ENCODE measurements at regions not wholly inside any gene's neighbourhood (a gene's known extent, or its start where the extent isn't known, plus 50 kb on each side); places are given as distances from the start of the nearest gene placed in this dataset.

DNA sequence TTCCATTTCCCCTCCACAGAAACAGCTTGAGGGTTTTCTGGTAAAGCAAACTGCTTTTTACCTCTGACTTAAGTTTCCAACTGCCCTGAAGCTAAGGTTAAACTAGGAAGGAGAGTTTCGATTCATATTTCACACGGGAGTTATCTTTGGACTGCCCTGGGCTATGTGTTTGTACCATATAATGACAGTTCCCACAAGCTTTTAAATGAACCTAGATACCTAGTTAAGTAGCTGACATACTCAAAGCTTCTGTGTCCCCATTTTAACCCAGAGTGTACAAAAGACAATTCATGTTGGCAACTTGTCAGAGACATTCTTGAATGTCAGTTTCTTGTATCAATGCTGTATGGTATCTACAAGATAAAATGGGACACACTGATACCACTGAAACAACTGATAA is 1296.6 kb upstream of the IGFBP7 start (continued):
- TF ChIP-seq, protein P1, sequence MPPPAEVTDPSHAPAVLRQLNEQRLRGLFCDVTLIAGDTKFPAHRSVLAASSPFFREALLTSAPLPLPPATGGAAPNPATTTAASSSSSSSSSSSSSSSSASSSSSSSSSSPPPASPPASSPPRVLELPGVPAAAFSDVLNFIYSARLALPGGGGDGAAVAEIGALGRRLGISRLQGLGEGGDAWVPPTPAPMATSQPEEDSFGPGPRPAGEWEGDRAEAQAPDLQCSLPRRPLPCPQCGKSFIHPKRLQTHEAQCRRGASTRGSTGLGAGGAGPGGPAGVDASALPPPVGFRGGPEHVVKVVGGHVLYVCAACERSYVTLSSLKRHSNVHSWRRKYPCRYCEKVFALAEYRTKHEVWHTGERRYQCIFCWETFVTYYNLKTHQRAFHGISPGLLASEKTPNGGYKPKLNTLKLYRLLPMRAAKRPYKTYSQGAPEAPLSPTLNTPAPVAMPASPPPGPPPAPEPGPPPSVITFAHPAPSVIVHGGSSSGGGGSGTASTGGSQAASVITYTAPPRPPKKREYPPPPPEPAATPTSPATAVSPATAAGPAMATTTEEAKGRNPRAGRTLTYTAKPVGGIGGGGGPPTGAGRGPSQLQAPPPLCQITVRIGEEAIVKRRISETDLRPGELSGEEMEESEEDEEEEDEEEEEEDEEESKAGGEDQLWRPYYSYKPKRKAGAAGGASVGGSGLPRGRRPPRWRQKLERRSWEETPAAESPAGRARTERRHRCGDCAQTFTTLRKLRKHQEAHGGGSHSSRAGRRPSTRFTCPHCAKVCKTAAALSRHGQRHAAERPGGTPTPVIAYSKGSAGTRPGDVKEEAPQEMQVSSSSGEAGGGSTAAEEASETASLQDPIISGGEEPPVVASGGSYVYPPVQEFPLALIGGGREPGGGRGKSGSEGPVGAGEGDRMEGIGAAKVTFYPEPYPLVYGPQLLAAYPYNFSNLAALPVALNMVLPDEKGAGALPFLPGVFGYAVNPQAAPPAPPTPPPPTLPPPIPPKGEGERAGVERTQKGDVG (CRISPR knock-in tag; IDR thresholded peaks at IDR 0.05): no peak
- TF ChIP-seq RBBP5 (conservative IDR thresholded peaks at IDR 0.05) (no peak), SIN3A (IDR thresholded peaks at IDR 0.05; ENCODE audit: low read depth, low read length) (no peak)

- TF ChIP-seq MAX (IDR thresholded peaks at IDR 0.05; ENCODE audit: low read depth, low read length) (no peak), SIX5 (IDR thresholded peaks at IDR 0.05; ENCODE audit: low read depth, low read length, severe bottlenecking) (no peak), PAX8 (IDR thresholded peaks at IDR 0.05) (no peak), IKZF1 (conservative IDR thresholded peaks at IDR 0.05) (no peak), SUZ12 (IDR thresholded peaks at IDR 0.05; ENCODE audit: unreplicated experiment) (no peak), EGR1 (IDR thresholded peaks at IDR 0.05; ENCODE audit: borderline replicate concordance in 1 of 2, low read depth in 2 of 2, low read length in 2 of 2) (no peak), PRDM15 (CRISPR knock-in tag; IDR thresholded peaks at IDR 0.05) (no peak), SIN3A (IDR thresholded peaks at IDR 0.05; ENCODE audit: low read depth, low read length) (no peak)
- TF ChIP-seq, protein P2, sequence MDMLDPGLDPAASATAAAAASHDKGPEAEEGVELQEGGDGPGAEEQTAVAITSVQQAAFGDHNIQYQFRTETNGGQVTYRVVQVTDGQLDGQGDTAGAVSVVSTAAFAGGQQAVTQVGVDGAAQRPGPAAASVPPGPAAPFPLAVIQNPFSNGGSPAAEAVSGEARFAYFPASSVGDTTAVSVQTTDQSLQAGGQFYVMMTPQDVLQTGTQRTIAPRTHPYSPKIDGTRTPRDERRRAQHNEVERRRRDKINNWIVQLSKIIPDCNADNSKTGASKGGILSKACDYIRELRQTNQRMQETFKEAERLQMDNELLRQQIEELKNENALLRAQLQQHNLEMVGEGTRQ (IDR thresholded peaks at IDR 0.05; ENCODE audit: borderline replicate concordance, low read depth, low read length): no peak
- TF ChIP-seq, protein P3, sequence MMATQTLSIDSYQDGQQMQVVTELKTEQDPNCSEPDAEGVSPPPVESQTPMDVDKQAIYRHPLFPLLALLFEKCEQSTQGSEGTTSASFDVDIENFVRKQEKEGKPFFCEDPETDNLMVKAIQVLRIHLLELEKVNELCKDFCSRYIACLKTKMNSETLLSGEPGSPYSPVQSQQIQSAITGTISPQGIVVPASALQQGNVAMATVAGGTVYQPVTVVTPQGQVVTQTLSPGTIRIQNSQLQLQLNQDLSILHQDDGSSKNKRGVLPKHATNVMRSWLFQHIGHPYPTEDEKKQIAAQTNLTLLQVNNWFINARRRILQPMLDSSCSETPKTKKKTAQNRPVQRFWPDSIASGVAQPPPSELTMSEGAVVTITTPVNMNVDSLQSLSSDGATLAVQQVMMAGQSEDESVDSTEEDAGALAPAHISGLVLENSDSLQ (IDR thresholded peaks at IDR 0.05): no peak
- no peak for ATAC-seq
- no TSS peak for BruUV-seq (replicated peaks)
Observed at GRCh38 chr4:58368221-58368620, 1258.0 kb upstream of the IGFBP7 start.

More at GRCh38 chr4:58368221-58368620, 1258.0 kb upstream of the IGFBP7 start:
- ChIA-PET POLR2A (no interaction called here), RAD21 (ENCODE audit: unreplicated experiment) (no interaction called here), SMC1A (ENCODE audit: uncharacterized antibody, unreplicated experiment) (no interaction called here), CTCF (no interaction called here)
- in situ Hi-C loops (cut with MboI): no loop called here
- no peak overlapping the region for H2AFZ ChIP-seq (ENCODE audit: control insufficient read depth, low read depth, low read length)
- H4K20me1 ChIP-seq (ENCODE audit: control insufficient read depth, insufficient read depth): no peaks in the 10 kb centered on the region
- H3K9me3 ChIP-seq (replicated peaks; ENCODE audit: control insufficient read depth, insufficient read depth, low read length): no peaks in the 10 kb centered on the region
- no peaks in the 10 kb centered on the region for H3K4me1 ChIP-seq (ENCODE audit: control insufficient read depth, insufficient read depth, low read length)
- no peak overlapping the region for H3K4me2 ChIP-seq (ENCODE audit: control insufficient read depth, insufficient read depth)
- H3K36me3 ChIP-seq (ENCODE audit: control insufficient read depth in 2 of 2, insufficient read depth in 2 of 2, low read length in 1 of 2): no peaks in the 10 kb centered on the region
- FAIRE-seq (no peak), DNase-seq (ENCODE audit: low read depth, low spot score) (no peak)
- H3K4me3 ChIP-seq: no peak overlapping the region
- intact Hi-C loops (cut with micrococcal nuclease; ENCODE audit: unreplicated experiment): no loop called here
- no peak overlapping the region for H3K27ac ChIP-seq (ENCODE audit: control insufficient read depth, insufficient read depth)
- H3K79me2 ChIP-seq (ENCODE audit: control insufficient read depth, insufficient read depth, low read length): no peaks in the 10 kb centered on the region
- H3K27me3 ChIP-seq (replicated peaks in 1 of 2; ENCODE audit: control insufficient read depth in 2 of 2, insufficient read depth in 2 of 2, low read length in 1 of 2): no peaks in the 10 kb centered on the region
- no peak overlapping the region for H3K9ac ChIP-seq (ENCODE audit: control insufficient read depth, insufficient read depth, low read length)

Measured in GM12878 (cell line).